Endothelial cell of umbilical vein (primary cell): ENCODE measurements at regions not wholly inside any gene's neighbourhood (a gene's known extent, or its start where the extent isn't known, plus 50 kb on each side); places are given as distances from the start of the nearest gene placed in this dataset.

ENCODE experiments used
- BruUV-seq: library from RNA; stranded (reverse); fragments of 400-500 nt; replicated peaks from 2 replicates; lab custom pipeline; 2021; lab: Mats Ljungman, UMichigan
- CTCF ChIA-PET: fragments of 300-600, 350-600 bp; sonication (Branson Sonifier 250); formaldehyde crosslinking; loops from one replicate; lab custom pipeline; 2021; ENCODE audit warnings: antibody characterized with exemption, inconsistent platforms; lab: Charles Lee
- POLR2A ChIA-PET: fragments of 300-600, 350-600 bp; sonication (Branson Sonifier 250); formaldehyde crosslinking; loops from one replicate; lab custom pipeline; 2021; ENCODE audit warnings: antibody characterized with exemption, inconsistent platforms; lab: Charles Lee
- DNase-seq: peaks from one replicate; pipeline ENCODE4 v3.0.0-alpha.2; 2011; ENCODE audit warnings: low read depth, low spot score
- FAIRE-seq: peaks from 2 replicates; lab custom pipeline; 2011; peaks lifted over from hg19 to GRCh38; lab: Jason Lieb, UNC
- H2AFZ ChIP-seq: 2 replicates; pipeline ENCODE4 v1.6.0; 2012; ENCODE audit warnings: low read depth, low read length, control low read depth, inconsistent platforms
- H3K27ac ChIP-seq: 2 replicates; pipeline ENCODE4 v1.5.1; 2011; ENCODE audit warnings: low read depth, mild to moderate bottlenecking, control low read depth, low read length, moderate library complexity; ENCODE audit not compliant: insufficient read depth
- H3K27me3 ChIP-seq, 2 experiments: 2 replicates each; pipeline versions ENCODE4 v1.6.0 to v1.6.1; 2011; ENCODE audit warnings: low read length in 2 of 2, mixed read lengths in 1 of 2; ENCODE audit not compliant: control insufficient read depth in 2 of 2, insufficient read depth in 2 of 2
- H3K36me3 ChIP-seq, 2 experiments: 2 replicates in 1 of 2; 3 replicates in 1 of 2; pipeline ENCODE4 v1.5.1; 2011; ENCODE audit warnings: low read length in 2 of 2, mild to moderate bottlenecking in 1 of 2, moderate library complexity in 1 of 2; ENCODE audit not compliant: control insufficient read depth in 2 of 2, insufficient read depth in 2 of 2; ENCODE audit errors: extremely low read depth in 1 of 2
- H3K4me1 ChIP-seq: 3 replicates; pipeline ENCODE4 v1.5.1; 2011; ENCODE audit warnings: mild to moderate bottlenecking, low read length; ENCODE audit not compliant: control insufficient read depth, insufficient read depth; ENCODE audit errors: extremely low read depth
- H3K4me2 ChIP-seq: 2 replicates; pipeline ENCODE4 v1.6.1; 2011; ENCODE audit warnings: low read length, control low read depth, mixed read lengths; ENCODE audit not compliant: insufficient read depth
- H3K4me3 ChIP-seq, 3 experiments: fragments of 200-600 bp in 1 of 3; sonication (generic), shearing (Covaris generic) in 1 of 3; replicated peaks in 1 of 3; 2 replicates each; pipeline ENCODE4 v1.5.1; 2011 to 2016; ENCODE audit warnings: control low read depth in 3 of 3, low read length in 3 of 3, mild to moderate bottlenecking in 2 of 3, inconsistent platforms in 1 of 3, low read depth in 1 of 3, moderate library complexity in 1 of 3; ENCODE audit not compliant: insufficient read depth in 1 of 3
- H3K79me2 ChIP-seq: 2 replicates; pipeline ENCODE4 v1.6.0; 2012; ENCODE audit warnings: low read length, inconsistent platforms; ENCODE audit not compliant: control insufficient read depth, insufficient read depth
- H3K9ac ChIP-seq: replicated peaks from 2 replicates; pipeline ENCODE3; 2011; ENCODE audit warnings: low read length, control low read depth; ENCODE audit not compliant: insufficient read depth; ENCODE audit errors: extremely low read depth
- H3K9me1 ChIP-seq: replicated peaks from 3 replicates; pipeline ENCODE4 v1.6.0; 2011; ENCODE audit warnings: mild to moderate bottlenecking, low read length; ENCODE audit not compliant: control insufficient read depth, insufficient read depth; ENCODE audit errors: extremely low read depth
- H3K9me3 ChIP-seq: replicated peaks from 2 replicates; pipeline ENCODE4 v1.5.1; 2012; ENCODE audit warnings: low read length, inconsistent platforms; ENCODE audit not compliant: control insufficient read depth, insufficient read depth
- H4K20me1 ChIP-seq: replicated peaks from 2 replicates; pipeline ENCODE3; 2011; ENCODE audit warnings: mild to moderate bottlenecking, low read length; ENCODE audit not compliant: control insufficient read depth, insufficient read depth; ENCODE audit errors: extremely low read depth
- EZH2 ChIP-seq: IDR thresholded peaks from 2 replicates; pipeline ENCODE4 v1.6.1; 2012; ENCODE audit warnings: borderline replicate concordance, low read depth, mild to moderate bottlenecking, moderate library complexity, low read length, inconsistent platforms; ENCODE audit not compliant: severe bottlenecking
- FOS ChIP-seq: IDR thresholded peaks from 2 replicates; pipeline ENCODE4 v1.6.1; 2011; ENCODE audit warnings: mild to moderate bottlenecking, low read length, moderate library complexity, borderline replicate concordance; ENCODE audit not compliant: insufficient read depth
- GATA2 ChIP-seq: IDR thresholded peaks from 2 replicates; pipeline ENCODE4 v1.7.0; 2011; ENCODE audit warnings: low read depth, mild to moderate bottlenecking, moderate library complexity, mixed read lengths, low read length; ENCODE audit not compliant: insufficient read length, insufficient read depth
- JUN ChIP-seq: IDR thresholded peaks from 2 replicates; pipeline ENCODE4 v1.6.1; 2011; ENCODE audit warnings: borderline replicate concordance, low read depth; ENCODE audit not compliant: insufficient read length, insufficient read depth
- MYC ChIP-seq: IDR thresholded peaks from one replicate; pipeline ENCODE4 v1.6.1; 2011; ENCODE audit warnings: mild to moderate bottlenecking, low read depth, low read length
- POLR2A ChIP-seq: IDR thresholded peaks from 2 replicates; pipeline ENCODE4 v1.6.1; 2012; ENCODE audit warnings: low read depth, mild to moderate bottlenecking, control low read depth, low read length
- POLR2AphosphoS5 ChIP-seq: IDR thresholded peaks from 2 replicates; pipeline ENCODE4 v1.6.1; 2012; ENCODE audit warnings: low read depth, mild to moderate bottlenecking, control low read depth, low read length, moderate library complexity; ENCODE audit not compliant: insufficient read depth
- dilution Hi-C: fragments of 300-500 bp; cut with MboI; formaldehyde crosslinking; loops from one replicate; pipeline ENCODE4 v1.15.0; 2019; ENCODE audit warnings: low sequenced_read_pairs; ENCODE audit not compliant: extremely low pct_ligation_motif_present
- intact Hi-C: fragments of 100-400 bp; cut with micrococcal nuclease; formaldehyde crosslinking; loops from one replicate; pipeline ENCODE4 v1.10.0; 2022
- TF ChIP-seq, protein P1 (sequence below), 2 donors: IDR thresholded peaks; 1 replicate in 1 of 2; 2 replicates in 1 of 2; pipeline ENCODE4 v1.5.1; 2011; ENCODE audit warnings: low read length in 2 of 2, mild to moderate bottlenecking in 2 of 2, moderate library complexity in 2 of 2, control low read depth in 1 of 2, inconsistent platforms in 1 of 2, low read depth in 1 of 2; ENCODE audit not compliant: insufficient read depth in 1 of 2; ENCODE audit errors: extremely low read depth in 1 of 2

DNA sequence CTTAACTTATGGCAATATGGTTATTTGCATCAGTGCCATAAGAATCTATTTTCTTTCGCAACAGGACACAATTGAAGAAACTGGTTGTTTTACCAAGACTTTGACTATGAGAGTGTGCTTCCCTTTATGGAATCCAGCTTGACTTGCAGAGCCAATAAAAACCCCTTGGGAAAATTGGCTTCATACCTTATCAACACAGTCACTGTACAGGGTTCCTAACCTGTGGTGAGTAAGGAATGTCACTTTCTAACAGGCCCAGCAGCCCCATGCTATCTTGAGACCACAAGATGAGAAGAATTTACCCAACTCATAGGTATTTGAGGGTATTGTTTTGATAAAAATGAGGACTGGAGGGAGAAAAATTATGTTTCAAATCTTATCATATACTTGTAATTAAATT is 418.5 kb upstream of the MAP2 start:
- no peak overlapping the region for H3K4me2 ChIP-seq
- dilution Hi-C loops = no loop called here
- no peaks in the 10 kb centered on the region for H3K4me1 ChIP-seq
- H3K27me3 ChIP-seq = no peaks in the 10 kb centered on the region
- TF ChIP-seq, protein P1, sequence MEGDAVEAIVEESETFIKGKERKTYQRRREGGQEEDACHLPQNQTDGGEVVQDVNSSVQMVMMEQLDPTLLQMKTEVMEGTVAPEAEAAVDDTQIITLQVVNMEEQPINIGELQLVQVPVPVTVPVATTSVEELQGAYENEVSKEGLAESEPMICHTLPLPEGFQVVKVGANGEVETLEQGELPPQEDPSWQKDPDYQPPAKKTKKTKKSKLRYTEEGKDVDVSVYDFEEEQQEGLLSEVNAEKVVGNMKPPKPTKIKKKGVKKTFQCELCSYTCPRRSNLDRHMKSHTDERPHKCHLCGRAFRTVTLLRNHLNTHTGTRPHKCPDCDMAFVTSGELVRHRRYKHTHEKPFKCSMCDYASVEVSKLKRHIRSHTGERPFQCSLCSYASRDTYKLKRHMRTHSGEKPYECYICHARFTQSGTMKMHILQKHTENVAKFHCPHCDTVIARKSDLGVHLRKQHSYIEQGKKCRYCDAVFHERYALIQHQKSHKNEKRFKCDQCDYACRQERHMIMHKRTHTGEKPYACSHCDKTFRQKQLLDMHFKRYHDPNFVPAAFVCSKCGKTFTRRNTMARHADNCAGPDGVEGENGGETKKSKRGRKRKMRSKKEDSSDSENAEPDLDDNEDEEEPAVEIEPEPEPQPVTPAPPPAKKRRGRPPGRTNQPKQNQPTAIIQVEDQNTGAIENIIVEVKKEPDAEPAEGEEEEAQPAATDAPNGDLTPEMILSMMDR (IDR thresholded peaks at IDR 0.05; ENCODE audit: extremely low read depth in 1 of 2, insufficient read depth in 1 of 2, low read depth in 1 of 2, low read length in 2 of 2) = no peak
- TF ChIP-seq EZH2 (no peak), GATA2 (no peak), POLR2AphosphoS5 (no peak), POLR2A (no peak), MYC (no peak), JUN (no peak), FOS (no peak)
- no peak overlapping the region for H3K27ac ChIP-seq
- H3K9me3 ChIP-seq = no peaks in the 10 kb centered on the region
- H2AFZ ChIP-seq = no peak overlapping the region
- POLR2A ChIA-PET = no interaction called here
- CTCF ChIA-PET = no interaction called here
- no peaks in the 10 kb centered on the region for H4K20me1 ChIP-seq
- intact Hi-C loops = no loop called here
- BruUV-seq = no TSS peak
- no peak for FAIRE-seq
- no peak for DNase-seq
- H3K36me3 ChIP-seq = no peaks in the 10 kb centered on the region
- H3K79me2 ChIP-seq = no peaks in the 10 kb centered on the region
- H3K9me1 ChIP-seq = no peaks in the 10 kb centered on the region
- no peak overlapping the region for H3K4me3 ChIP-seq
- H3K9ac ChIP-seq = no peak overlapping the region
